Activated CD4-positive, alpha-beta T cell treated with anti-CD3 and anti-CD28 coated beads, Interleukin-2, Interleukin-6, amounts not matched to agents 100 ng/mL and 50 ng/mL, durations not matched to agents 16 hours and 8 hours (primary cell): ENCODE measurements at regions not wholly inside any gene's neighbourhood (a gene's known extent, or its start where the extent isn't known, plus 50 kb on each side); places are given as distances from the start of the nearest gene placed in this dataset.

Experiments used
- DNase-seq: peaks from one replicate; pipeline ENCODE4 v3.0.0-alpha.2; 2020

DNA sequence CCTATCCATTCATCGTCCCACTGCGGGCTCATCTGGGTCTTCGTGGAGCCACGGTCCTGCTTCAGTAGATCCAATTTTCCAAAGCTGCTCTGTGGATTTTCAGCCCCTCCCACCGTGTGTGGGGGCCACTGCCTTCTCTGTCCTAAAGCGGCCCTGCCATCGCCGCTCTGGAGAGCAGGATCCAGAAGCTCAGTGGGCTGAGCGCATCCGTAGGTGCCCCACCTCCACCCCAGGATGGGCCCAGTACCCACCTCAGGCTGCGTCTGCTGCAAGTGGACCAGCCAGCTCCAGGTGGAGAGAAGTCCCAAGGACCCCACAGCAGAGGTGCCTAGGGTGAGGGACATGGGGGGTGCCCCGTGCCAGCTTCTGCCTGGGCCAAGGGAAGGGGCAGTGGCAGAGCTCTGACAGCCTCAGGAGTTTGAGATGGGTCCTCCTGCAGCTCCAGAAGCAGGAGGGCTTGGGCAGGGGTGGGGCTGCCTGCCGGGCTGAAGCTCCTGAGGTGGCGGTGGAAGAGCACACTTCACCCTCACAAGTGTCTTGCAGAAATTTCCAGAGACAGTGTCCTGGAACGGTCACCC is 148.1 kb upstream of the C14orf180 start:
- DNase-seq, result no peak

GRCh38 chr14:104431929-104432541 is 147.5 kb upstream of the C14orf180 start:
- DNase-seq, result no peak

- no peak for DNase-seq
Measured at GRCh38 chr14:104432611-104433231, 146.8 kb upstream of the C14orf180 start.

DNA sequence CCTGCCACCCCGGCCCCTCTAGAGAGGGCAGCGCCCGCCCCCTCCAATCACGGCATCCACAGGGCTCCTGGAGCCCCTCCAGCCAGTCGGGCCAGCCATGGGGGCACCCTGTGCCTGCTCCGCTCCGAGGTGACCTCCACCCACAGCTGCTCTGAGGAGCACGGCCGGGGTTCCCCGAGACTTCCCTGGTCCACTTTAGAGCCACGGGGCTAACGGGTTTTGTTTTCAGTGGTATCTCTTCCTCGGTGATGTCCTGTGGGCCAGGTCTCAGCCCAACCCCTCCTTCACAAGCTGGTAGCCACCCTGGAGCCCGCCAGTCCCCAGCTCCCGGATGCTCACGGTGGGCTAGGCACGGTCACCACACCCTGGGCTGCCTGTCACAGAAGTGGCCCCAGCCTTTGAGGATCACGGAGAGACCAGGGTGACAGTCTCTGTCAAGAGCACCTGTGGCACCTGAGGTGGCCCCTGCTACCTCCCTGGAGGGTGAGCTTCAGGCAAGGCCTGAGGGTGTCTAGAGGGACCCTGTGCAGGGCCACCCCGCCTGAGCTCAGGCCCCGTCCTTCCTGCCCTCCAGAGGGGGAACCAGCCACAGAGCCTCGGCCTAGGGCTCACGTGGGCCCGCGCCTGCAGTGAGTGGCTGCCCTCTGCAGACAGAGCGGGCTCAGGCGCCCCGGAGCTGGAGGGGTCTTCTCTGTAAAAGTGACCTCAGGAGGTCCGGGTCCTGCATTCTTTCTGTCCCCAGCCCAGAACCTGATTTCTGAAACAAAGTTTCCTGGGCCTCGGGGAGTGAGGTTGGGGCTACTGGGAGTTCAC is 146.0 kb upstream of the C14orf180 start:
- DNase-seq, result no peak

DNA sequence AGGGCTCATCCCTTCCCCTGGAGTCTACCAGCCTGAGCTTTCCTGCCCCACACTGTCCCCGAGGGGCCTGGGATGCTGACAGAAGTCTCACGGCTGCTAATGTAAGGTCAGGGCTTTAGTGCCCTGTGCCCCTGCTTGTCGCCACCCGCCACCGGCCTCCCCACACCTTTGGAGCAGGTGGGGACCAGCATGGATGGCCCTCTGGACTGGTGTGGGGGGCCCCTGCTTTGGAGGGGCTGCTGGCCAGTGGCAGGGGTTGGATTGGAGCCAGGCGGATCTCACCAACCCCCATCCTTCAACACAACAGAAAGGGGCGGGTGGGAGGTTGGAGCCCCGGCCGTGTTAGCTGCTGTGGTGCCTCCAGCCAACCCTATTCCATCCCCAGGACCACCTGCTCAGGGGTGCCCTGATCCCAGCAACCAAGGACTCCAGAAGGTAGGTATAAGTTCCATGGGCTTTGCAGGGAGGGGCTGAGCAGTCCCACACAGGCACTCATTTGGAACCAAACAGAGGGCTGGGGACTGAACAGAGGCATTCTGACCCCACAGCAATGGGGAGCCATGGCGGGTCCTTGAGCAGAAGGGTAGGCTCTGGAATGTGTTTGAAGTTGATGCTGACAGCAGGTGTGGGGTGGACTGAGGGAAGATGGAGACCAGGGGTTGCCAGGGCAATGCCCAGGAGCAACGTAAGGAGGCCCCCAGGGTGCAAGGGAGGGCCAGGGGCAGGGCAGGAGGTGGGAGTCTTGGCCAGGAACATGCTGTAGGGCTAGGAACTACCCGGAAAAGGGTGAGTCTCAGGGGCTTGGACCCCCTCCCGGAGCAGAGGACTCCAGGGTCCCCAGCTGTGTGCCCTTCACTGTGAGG is 145.1 kb upstream of the C14orf180 start:
- DNase-seq, result no peak

DNA sequence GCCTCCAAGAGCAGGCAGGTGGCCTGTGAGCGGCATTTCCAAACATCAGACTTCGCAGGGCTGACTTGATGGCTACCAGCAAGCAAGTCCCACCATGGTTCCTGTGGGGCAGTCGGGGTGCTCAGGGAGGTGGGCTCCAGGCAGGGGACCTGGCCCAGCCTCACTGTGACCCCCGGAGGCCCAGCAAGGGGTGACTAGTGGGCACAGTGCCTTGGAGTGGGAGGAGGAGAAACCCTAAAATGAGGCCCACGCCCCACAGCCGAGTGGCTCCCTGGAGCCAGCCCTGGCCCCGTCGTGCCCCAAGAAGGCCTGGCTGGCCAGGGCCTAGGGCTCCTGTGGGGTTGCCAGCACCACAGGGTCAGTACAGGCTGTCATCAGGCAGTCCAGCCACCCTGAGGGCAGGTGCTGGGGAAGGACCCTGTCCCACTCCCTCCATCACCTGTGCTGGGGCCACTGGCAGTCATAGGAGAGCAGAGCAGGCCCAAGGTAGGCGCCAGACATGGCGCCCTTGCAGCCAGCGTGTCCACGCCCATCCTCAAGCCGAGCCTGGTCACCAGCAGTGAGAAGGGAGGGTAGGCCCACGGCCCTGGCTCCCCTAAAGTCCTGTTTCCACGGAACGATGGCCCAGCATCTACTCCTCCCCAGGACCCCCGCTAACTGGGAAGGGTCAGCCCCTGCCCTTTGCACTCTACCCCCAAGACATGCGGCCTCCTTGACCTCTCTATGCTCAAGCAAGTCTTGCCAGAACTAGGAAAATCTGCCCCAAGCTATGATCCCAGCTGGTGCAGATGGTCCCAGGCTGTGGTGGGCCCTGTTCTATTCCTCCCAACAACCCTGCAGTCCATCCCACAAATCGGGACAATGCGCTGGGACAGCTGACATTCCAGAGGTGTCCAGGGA is 144.2 kb upstream of the C14orf180 start:
- DNase-seq, result no peak

GRCh38 chr14:104436047-104436591 is 143.4 kb upstream of the C14orf180 start:
- no peak for DNase-seq

DNA sequence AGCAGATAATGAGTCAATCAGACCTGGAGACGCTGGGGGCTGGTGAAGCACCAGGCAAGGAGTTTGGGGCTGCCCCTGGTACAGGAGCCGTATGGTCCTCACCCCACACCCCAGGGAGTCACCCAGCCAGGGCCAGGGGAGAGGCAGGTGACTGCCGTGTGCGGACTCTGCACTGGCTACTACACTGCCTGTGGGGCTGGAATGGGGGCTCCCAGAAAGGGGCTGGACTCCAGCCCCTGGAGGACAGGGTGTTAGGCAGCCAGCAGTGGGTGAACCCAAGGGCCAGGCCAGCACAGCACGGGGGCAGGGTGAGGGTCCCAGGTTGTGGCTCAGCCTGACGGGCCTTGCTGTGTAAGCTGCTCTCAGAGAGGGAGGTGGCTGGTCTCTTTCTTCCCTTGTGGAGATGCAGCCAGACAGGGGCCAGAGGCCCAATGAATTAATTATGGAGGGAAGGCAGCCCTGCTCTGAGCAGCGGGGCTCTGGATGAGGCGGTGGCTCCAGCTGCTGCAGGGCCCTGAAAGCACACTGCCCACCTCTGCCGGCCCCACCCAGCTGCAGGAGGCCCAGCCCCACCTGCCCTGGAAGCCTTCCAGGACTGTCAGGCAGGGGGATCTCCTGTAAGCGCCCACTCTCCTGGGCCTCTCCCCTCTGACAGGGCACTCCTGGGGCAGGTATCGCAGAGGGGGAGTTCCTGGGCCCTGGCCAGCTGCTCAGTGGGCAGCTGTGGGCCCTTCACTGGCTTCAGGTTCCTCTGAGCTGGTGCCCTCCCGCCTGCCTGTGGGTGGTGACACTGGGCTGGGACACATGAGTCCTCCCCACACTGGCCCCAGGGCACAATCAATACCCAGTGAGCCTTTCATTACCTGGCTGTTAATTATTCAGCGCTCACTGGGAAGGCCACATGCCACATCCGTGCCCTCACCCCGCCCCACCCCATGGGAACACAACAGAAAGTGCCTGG is 142.5 kb upstream of the C14orf180 start:
- no peak for DNase-seq

GRCh38 chr14:104437703-104438102 is 141.9 kb upstream of the C14orf180 start:
- DNase-seq, result no peak

DNA sequence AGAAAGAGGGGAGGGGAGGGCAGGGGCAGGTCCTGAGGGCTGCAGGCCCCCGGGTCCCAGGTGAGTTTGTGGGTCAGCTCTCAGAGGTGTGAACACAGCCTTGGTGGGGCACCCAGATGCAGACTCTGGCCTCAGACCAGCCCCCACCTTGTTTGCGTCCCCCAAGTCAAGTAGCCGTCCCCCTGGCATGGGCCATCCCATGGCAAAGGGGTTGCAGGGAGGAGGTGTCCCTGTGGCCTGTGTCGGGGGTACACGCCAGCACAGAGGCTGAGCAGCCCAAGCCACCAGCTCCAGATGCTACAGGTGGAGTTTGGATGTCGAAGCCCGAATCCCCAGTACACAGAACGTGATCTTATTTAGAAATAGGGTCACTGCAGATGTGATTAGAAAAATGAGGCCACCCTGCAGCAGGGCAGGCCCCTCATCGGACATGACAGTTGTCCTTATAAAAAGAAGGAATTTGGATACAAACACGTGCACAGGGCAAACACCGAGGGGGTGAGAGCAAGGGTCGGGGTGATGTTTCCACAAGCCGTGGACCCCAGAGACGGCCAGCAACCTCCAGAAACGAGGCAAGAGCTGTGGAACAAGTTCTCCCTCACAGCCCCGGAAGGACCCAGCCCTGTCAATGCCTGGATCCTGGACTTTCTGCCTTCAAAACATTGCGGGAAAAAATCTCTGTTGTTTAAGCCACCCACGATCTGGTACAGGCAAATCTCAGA is 141.2 kb upstream of the C14orf180 start:
- DNase-seq, result no peak

- DNase-seq, result no peak
Measured at GRCh38 chr14:104439625-104440024, 139.9 kb upstream of the C14orf180 start.

- DNase-seq, result no peak
Measured at GRCh38 chr14:104440297-104440956, 139.1 kb upstream of the C14orf180 start.

DNA sequence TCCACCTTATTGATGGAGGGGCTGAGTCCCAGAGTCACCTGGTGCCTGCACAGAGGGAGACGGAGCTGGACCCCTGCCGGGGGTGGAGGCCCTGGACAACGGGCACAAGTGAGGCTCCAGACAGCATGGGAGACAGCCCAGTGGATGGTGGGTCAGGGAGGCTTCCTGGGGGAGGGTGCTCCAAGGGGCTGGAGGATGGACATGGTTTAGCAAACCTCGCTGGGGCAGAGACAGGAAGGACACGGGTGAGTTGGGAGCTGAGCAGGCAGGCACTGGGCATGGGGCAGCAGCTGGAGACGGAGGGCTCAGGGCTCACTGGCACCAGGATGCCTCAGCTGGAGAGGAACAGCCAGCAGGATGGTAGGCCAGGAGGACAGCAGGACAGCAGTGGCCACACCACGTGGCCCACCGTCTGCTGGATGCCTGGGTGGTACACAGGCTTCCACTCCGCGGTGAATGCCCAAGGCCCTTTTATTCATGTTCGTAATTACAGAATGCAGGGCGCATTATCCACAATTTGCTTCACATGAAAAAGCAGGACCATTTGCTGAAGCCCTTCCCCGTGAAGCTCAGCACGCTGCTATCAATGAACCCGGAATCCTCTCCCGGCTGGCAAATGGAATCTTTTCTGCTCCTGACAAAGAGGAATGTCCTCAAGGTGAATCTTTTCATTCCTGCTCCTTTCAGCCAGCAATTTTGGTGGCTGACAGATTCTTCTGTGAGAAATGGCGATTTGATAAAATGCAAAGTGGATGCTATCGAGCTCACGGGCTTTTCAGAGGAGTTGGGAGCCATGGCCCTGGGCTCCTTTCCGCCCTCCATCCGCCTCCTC is 138.1 kb upstream of the C14orf180 start:
- DNase-seq, result no peak

DNA sequence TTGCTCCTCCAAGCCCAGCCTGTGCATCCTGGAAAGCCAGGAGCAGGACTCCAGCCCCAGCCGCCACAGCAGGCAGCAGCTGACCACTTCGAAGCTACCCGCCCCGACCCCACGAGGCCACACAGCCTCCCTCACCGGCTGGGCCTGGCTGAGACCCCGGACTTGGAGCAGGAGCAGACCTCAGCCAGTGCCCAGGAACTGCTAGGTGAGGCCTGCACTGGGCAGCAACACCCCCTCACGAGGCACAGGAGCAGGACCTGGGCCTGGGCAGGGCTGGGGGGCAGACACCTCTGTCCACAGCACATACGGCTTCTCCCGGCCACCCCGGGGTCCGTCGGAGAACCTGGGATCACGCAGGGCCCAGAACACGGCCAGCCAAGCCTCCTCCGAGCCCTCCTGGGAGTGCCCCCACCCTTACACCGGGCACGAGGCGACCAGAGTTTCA is 137.4 kb upstream of the C14orf180 start:
- no peak for DNase-seq

GRCh38 chr14:104442631-104443390 is 136.8 kb upstream of the C14orf180 start:
- no peak for DNase-seq

GRCh38 chr14:104443391-104444158 is 136.0 kb upstream of the C14orf180 start:
- no peak for DNase-seq
